HEK293T (cell line): ENCODE measurements at regions not wholly inside any gene's neighbourhood (a gene's known extent, or its start where the extent isn't known, plus 50 kb on each side); places are given as distances from the start of the nearest gene placed in this dataset.

Experiments
- CTCF ChIA-PET: fragments of 350-600 bp; formaldehyde crosslinking; extraction: SDS; loops from one replicate; lab custom pipeline; 2021; ENCODE audit warnings: antibody characterized with exemption, inconsistent platforms; lab: Yijun Ruan, JAX
- POLR2A ChIA-PET: fragments of 350-600 bp; formaldehyde crosslinking; extraction: SDS; loops from one replicate; lab custom pipeline; 2020; ENCODE audit warnings: antibody characterized with exemption, inconsistent platforms; lab: Yijun Ruan, JAX
- DNase-seq: peaks from one replicate; pipeline ENCODE4 v3.0.0; 2012; ENCODE audit warnings: mixed read lengths; ENCODE audit errors: extremely low spot score
- ARNT ChIP-seq: fragments of 450-650 bp; IDR thresholded peaks from 2 replicates; pipeline ENCODE4 v1.6.1; 2017; ENCODE audit warnings: mild to moderate bottlenecking
- BHLHE40 ChIP-seq: fragments of 450-650 bp; IDR thresholded peaks from 2 replicates; pipeline ENCODE4 v1.6.1; 2016; ENCODE audit warnings: mild to moderate bottlenecking, moderate library complexity, borderline replicate concordance
- CTBP1 ChIP-seq: fragments of 450-650 bp; IDR thresholded peaks from 2 replicates; pipeline ENCODE4 v1.6.1; 2016; ENCODE audit warnings: borderline replicate concordance
- ELF4 ChIP-seq: fragments of 450-650 bp; IDR thresholded peaks from 2 replicates; pipeline ENCODE4 v1.6.1; 2017; ENCODE audit warnings: antibody characterized with exemption
- FOXA1 ChIP-seq: fragments of 450-650 bp; IDR thresholded peaks from 2 replicates; pipeline ENCODE4 v1.6.1; 2016; ENCODE audit warnings: mild to moderate bottlenecking
- FOXK2 ChIP-seq: fragments of 450-650 bp; IDR thresholded peaks from 2 replicates; pipeline ENCODE4 v1.6.1; 2016; ENCODE audit warnings: mild to moderate bottlenecking
- FOXM1 ChIP-seq: fragments of 450-650 bp; IDR thresholded peaks from 2 replicates; pipeline ENCODE4 v1.6.1; 2017; ENCODE audit warnings: mild to moderate bottlenecking, borderline replicate concordance
- HDGF ChIP-seq: fragments of 450-650 bp; IDR thresholded peaks from 2 replicates; pipeline ENCODE4 v1.6.1; 2017; ENCODE audit warnings: antibody characterized with exemption, borderline replicate concordance
- L3MBTL2 ChIP-seq: fragments of 450-650 bp; conservative IDR thresholded peaks from 2 replicates; pipeline ENCODE4 v1.6.1; 2016; ENCODE audit warnings: mild to moderate bottlenecking
- LEF1 ChIP-seq: fragments of 450-650 bp; IDR thresholded peaks from 2 replicates; pipeline ENCODE4 v1.6.1; 2017; ENCODE audit warnings: mild to moderate bottlenecking, borderline replicate concordance
- NFRKB ChIP-seq: fragments of 450-650 bp; IDR thresholded peaks from 2 replicates; pipeline ENCODE4 v1.6.1; 2016; ENCODE audit warnings: mild to moderate bottlenecking, moderate library complexity
- SP1 ChIP-seq: fragments of 450-650 bp; IDR thresholded peaks from 2 replicates; pipeline ENCODE4 v1.6.1; 2017
- SUZ12 ChIP-seq: fragments of 450-650 bp; IDR thresholded peaks from 2 replicates; pipeline ENCODE4 v1.6.1; 2016; ENCODE audit warnings: mild to moderate bottlenecking
- TARDBP ChIP-seq: fragments of 450-650 bp; IDR thresholded peaks from 2 replicates; pipeline ENCODE4 v1.6.1; 2016
- ZNF384 ChIP-seq: fragments of 450-650 bp; IDR thresholded peaks from 2 replicates; pipeline ENCODE4 v1.6.1; 2016
- TF ChIP-seq, protein P1 (sequence below): fragments of 450-650 bp; IDR thresholded peaks from 2 replicates; pipeline ENCODE4 v1.6.1; 2016

DNA sequence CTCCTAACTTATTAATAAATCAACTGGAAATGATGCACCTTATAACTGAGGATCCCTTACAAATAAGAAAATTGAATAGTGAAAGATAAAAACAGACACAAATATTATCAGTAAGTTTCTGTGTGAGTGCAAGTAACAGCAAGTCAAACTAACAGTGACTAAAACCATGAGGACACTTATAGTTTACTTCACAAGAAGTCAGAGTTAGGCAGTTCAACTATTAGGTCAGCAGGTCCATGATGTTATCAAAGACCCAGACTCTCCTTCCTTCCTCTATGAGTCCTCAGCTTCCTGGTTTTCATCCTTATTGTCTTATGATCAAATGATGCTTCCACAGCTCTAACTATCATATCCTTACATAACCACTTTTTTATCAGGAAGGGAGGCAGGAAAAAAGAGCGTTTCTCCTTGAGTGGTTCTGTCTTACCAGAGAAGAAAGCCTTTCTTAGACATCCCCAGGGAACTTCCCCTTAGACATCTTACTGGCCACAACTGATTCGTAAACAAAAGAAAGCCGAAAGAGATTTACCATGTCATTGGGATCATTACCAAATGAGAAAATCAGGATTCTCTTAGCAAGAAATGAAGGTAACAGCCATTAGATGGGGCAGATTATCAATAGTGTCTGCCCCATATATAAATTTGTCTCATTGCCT, 114.3 kb upstream of the LRFN2 start:
- CTCF ChIA-PET: no interaction called here
- DNase-seq: no peak
- POLR2A ChIA-PET: no interaction called here
- TF ChIP-seq ELF4 (no peak), ARNT (no peak), SUZ12 (no peak), CTBP1 (no peak), L3MBTL2 (no peak), NFRKB (no peak), SP1 (no peak), HDGF (no peak), ZNF384 (no peak)

DNA sequence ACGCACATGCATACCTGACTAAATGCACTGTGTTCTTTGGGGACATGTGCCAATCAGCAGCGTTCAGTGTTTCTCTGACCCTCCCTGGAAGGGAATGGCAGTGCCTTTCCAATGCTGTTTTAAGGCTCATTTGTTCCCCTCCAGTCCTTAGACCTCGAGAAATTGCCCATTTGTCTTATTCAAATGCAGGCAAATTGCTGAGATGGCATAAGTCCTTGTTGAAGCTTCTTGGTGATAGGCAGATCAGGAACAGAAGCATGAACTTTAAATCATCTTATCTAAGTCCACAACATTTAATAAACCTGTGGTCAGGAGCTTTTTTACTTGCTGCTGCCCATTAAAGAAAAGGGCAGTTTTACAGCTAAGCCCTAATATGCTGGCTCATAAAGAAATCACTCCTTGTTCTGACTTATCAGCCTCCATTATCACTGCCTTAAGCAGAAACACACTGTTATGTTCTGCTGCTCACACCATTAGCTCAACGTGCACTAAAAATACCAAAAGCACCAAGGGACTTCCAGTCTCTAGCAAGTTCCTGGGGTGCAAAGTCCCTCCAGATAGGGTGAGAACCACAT, 112.9 kb upstream of the LRFN2 start:
- DNase-seq: no peak
- CTCF ChIA-PET: no interaction called here
- POLR2A ChIA-PET: no interaction called here
- TF ChIP-seq FOXA1 (no peak), BHLHE40 (no peak), SP1 (no peak), L3MBTL2 (no peak)

DNA sequence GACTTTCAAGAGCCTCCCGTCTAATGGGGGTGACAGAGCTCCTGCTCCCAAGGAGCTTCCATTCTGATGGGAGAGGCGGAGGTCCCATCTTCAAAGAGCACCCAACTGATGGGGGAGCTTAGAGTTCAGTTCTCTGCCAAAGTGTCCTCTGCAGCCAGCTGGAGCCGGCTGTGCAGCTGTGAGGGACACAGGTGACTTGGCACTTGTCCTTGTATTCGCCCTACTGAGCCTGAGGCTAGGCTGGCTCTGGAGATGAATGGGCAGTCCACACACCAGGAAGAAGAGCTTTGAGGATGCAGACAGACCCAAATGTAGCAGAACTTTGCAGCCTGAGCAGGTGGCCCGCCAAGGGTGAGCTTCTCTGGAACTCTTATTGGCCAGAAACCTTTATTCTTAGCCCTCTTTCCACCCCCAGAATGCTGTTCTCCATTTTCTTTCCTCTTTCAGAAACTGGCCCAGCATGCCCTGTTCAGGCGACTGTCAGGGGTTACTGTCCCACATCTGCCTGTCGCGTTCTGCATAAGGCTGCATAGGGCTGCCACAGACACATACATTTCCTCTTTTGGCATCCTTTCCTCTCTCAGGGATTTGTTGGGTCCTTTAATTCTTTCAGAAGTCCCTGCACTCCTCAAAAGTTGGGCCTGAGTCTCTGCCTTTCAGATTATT, 108.7 kb upstream of the LRFN2 start:
- no peak for DNase-seq
- TF ChIP-seq LEF1 (no peak), TARDBP (no peak), ELF4 (no peak)
- POLR2A ChIA-PET: no interaction called here
- CTCF ChIA-PET: no interaction called here

DNA sequence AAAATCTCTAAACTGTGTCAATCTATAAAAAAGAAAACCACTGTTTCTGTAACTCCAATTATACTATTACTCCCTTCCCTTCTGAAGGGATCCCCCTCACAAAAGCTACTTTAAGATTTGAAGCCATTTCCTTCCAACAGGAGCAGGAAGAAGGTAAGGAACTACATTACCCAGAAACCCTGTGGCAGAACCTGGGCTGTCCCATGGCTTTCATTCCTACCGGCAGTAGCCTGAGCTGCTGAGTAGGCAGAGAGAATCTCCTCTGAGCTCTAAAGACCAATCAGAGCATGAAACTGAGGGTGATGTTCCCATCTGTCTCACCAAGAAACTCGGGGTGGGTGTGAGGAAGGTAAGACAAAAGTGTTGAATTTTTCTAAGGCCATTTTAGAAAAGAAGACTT, 108.0 kb upstream of the LRFN2 start:
- peak; percentile 46 for DNase-seq
- ChIA-PET POLR2A (no interaction called here), CTCF (no interaction called here)
- TF ChIP-seq ZNF384 (no peak), FOXM1 (no peak)

DNA sequence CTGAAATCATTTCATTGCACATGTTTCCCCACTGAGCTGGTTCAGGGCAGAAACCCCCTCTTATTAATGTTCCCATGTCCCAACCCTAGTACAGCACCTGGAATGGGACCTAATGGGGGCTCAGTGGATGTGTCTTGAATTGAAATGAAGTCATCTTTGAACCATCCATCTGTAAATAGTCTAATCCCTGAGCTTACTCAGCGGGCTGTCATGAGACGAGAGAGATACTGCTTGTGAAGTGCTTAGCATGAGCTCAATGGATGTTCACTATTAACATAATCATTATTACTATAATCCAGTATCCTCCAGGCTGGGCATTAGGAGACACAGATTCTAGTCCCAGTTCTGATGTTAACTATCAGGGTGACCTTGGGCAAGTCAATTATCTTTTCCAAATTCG, 106.6 kb upstream of the LRFN2 start:
- CTCF ChIA-PET: no interaction called here
- no peak for DNase-seq
- POLR2A ChIA-PET: no interaction called here
- TF ChIP-seq HDGF (no peak), FOXK2 (no peak)
- TF ChIP-seq, protein P1, sequence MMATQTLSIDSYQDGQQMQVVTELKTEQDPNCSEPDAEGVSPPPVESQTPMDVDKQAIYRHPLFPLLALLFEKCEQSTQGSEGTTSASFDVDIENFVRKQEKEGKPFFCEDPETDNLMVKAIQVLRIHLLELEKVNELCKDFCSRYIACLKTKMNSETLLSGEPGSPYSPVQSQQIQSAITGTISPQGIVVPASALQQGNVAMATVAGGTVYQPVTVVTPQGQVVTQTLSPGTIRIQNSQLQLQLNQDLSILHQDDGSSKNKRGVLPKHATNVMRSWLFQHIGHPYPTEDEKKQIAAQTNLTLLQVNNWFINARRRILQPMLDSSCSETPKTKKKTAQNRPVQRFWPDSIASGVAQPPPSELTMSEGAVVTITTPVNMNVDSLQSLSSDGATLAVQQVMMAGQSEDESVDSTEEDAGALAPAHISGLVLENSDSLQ: no peak

DNA sequence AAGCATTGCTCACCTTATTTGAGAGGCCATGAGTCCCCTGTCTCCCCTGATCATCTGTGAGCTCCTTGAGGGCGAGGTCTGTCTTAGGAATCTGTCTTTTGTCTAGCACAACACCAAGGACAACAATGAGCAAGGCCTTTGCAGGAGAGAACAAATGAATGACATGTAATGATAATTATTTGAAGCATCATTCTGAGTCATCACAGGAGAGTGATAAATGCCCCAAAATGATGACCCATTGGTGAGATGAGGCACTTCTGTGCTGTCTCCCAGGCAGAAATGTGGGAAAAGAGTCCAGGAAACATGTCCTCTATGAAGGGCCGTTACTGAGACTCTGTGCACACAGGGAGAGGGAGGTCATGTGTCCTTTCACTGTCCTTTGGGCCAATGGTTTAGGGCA, 105.2 kb upstream of the LRFN2 start:
- no peak for DNase-seq
- TF ChIP-seq ELF4 (no peak), CTBP1 (no peak), TARDBP (no peak), FOXM1 (no peak), L3MBTL2 (no peak), BHLHE40 (no peak), SP1 (no peak)
- POLR2A ChIA-PET: no interaction called here
- CTCF ChIA-PET: no interaction called here

DNA sequence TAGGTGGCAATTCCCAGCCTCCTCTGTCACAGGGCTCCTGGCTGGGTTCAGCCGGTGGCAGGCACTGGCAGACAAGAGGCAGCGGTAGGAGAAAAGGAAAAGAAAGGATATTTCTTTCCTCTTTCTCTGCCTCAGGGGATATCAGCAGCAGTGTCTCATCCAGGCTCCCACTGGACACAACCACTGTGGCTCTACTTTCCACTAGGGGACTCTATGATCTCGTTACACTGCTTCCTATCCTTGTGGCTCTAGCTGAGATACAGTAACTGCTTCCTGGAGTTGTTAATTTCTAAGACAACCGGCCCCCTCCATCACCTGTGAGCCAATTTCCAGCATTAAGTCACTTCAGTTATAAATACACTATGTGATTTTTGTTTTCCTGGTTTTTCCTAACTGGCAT, 102.0 kb upstream of the LRFN2 start:
- ChIA-PET CTCF (no interaction called here), POLR2A (no interaction called here)
- DNase-seq: no peak
- no peak for TF ChIP-seq FOXA1
- TF ChIP-seq LEF1: no peak
- TF ChIP-seq FOXK2: no peak
- TF ChIP-seq, protein P1: no peak
- no peak for TF ChIP-seq NFRKB
- TF ChIP-seq HDGF: no peak
- no peak for TF ChIP-seq CTBP1
- no peak for TF ChIP-seq ZNF384
- no peak for TF ChIP-seq ARNT
- no peak for TF ChIP-seq TARDBP
- no peak for TF ChIP-seq L3MBTL2

DNA sequence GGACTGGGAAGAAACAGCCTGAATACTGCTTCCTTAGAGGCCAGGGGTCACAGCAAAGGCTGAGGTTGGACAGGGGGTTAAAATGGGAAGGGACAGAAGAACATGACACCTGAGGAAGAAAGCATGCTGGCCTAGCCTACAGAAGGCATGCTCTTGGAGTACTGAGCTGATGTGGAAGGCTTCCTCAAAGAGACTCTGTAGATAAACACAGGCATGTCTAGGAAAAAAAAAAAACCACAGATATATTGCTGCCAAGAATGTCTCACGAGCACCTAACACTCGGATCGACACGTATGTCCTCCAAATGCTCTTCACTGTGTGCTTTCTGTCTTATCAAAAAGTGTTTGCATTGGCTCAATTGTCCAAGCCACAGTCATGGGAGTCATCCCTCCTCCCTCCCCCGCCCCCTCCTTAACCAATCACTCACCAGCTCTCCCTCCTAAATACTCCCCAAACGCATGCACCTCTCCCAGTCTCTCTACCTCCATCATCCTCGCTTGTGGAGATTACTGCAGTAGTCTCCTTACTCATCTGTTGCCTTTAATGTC, 101.1 kb upstream of the LRFN2 start:
- TF ChIP-seq FOXA1 (no peak), FOXK2 (no peak), ELF4 (no peak), TARDBP (no peak), L3MBTL2 (no peak), NFRKB (no peak), LEF1 (no peak), SUZ12 (no peak), CTBP1 (no peak), FOXM1 (no peak), BHLHE40 (no peak)
- TF ChIP-seq, protein P1: no peak
- DNase-seq: no peak
- POLR2A ChIA-PET: no interaction called here
- CTCF ChIA-PET: no interaction called here
